ENCODE measurements at regions not wholly inside any gene's neighbourhood (a gene's known extent, or its start where the extent isn't known, plus 50 kb on each side); places are given as distances from the start of the nearest gene placed in this dataset.

DNA sequence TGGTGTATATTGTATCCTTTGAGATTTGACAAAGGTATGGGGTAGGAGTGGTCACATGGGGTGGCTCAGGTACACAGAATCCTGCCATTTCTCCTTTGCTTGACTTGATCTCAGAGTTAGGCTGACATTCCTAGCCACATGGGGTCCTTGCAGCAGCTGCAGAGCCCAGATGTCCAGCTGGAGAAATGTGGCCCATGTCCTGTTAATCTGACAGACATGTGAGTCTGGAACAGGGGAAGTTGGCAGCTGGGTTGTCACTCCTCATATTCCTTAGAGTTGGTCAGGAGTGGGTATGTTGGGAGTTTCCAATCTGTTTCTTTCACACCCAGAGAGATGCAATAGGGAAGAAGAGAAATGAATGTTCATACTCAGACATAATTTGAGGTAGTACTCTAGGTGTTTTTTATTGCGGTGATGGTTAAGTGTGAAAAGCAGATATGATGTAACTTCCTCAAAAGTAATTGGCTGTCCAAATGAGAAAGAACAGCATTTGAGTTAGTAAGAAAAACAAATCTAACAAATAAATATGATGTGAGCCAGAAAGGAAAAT lies 402.6 kb upstream of the MEIS1 start:
- no peaks in the 10 kb centered on the region for H3K4me1 ChIP-seq (ENCODE audit: control insufficient read depth, insufficient read depth, low read length)
- H3K36me3 ChIP-seq (ENCODE audit: control insufficient read depth, insufficient read depth, low read length): no peaks in the 10 kb centered on the region
- H3K4me3 ChIP-seq (ENCODE audit: low read length): no peak overlapping the region
- H3K9me3 ChIP-seq (ENCODE audit: control insufficient read depth, low read length): no peaks in the 10 kb centered on the region
- no peak overlapping the region for H3K9ac ChIP-seq (ENCODE audit: low read length)
- no peaks in the 10 kb centered on the region for H3K27me3 ChIP-seq (ENCODE audit: control insufficient read depth, insufficient read depth, low read length)

DNA sequence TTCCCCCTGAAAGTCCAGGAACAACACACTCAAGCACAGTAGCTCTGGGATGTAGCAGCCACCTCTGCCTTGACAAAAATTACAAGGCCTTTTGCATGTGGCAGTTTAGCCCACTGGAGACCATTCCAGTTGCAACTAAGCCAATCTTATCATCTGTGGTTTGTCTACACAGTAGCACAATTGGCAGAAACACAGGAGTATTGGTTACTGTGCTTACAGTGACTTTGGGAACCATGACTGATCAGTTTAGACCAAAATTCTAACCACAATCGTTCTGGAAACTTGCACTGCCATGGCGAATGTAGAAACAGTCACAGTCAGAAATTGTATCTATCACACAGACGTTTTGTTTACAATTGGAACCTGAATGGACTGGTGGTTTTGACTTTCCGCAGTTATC lies 403.7 kb upstream of the MEIS1 start:
- Histone ChIP-seq H3K9me3 (ENCODE audit: control insufficient read depth, low read length) (no peaks in the 10 kb centered on the region), H3K36me3 (ENCODE audit: control insufficient read depth, insufficient read depth, low read length) (no peaks in the 10 kb centered on the region), H3K4me1 (ENCODE audit: control insufficient read depth, insufficient read depth, low read length) (no peaks in the 10 kb centered on the region), H3K27me3 (ENCODE audit: control insufficient read depth, insufficient read depth, low read length) (no peaks in the 10 kb centered on the region), H3K4me3 (ENCODE audit: low read length) (no peak overlapping the region), H3K9ac (ENCODE audit: low read length) (no peak overlapping the region)

DNA sequence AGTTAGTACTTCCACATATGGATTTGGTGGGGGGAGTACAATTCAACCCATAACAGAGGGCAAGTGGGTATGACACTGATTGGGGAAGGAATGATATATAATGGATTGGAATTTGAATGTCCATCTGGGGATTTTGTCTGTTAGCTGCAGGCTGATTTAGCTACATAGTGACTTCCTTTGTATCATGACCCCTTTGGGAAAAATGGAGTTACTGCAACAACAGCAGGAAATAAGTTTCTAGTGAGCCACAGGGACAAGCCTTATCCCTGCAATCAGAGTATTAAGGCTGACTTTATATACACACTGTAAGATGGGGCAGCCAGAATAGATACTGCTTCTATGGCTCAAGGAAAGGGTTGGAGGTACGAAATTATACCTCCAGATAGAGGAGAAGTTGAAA lies 404.4 kb upstream of the MEIS1 start:
- Histone ChIP-seq H3K4me1 (ENCODE audit: control insufficient read depth, insufficient read depth, low read length) (no peaks in the 10 kb centered on the region), H3K27me3 (ENCODE audit: control insufficient read depth, insufficient read depth, low read length) (no peaks in the 10 kb centered on the region), H3K36me3 (ENCODE audit: control insufficient read depth, insufficient read depth, low read length) (no peaks in the 10 kb centered on the region), H3K9me3 (ENCODE audit: control insufficient read depth, low read length) (no peaks in the 10 kb centered on the region), H3K4me3 (ENCODE audit: low read length) (no peak overlapping the region), H3K9ac (ENCODE audit: low read length) (no peak overlapping the region)

DNA sequence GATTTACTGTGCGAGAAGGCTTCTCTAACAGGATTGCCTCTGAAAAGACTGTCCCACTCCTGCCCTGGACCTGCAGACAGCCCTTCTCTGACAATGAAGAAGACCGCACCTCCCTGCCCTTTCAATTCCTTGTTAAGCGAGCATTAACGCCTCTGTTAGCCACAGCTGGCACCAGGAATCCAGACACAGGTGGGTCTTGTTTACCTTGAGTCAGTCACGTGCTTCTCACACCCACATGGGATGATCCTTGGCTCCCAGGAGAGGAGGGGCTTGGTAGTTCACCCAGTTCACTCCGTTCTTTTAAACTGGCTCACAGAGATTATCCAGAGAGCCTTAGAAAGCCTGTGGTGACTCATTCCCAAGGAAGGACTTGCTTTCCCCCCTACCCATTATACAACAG lies 410.5 kb upstream of the MEIS1 start:
- no peak overlapping the region for H3K4me3 ChIP-seq (ENCODE audit: low read length)
- no peaks in the 10 kb centered on the region for H3K9me3 ChIP-seq (ENCODE audit: control insufficient read depth, low read length)
- H3K36me3 ChIP-seq (ENCODE audit: control insufficient read depth, insufficient read depth, low read length): no peaks in the 10 kb centered on the region
- H3K27me3 ChIP-seq (ENCODE audit: control insufficient read depth, insufficient read depth, low read length): no peaks in the 10 kb centered on the region
- no peak overlapping the region for H3K9ac ChIP-seq (ENCODE audit: low read length)
- peaks cover 8% of the 10 kb centered on the region for H3K4me1 ChIP-seq (ENCODE audit: control insufficient read depth, insufficient read depth, low read length)

DNA sequence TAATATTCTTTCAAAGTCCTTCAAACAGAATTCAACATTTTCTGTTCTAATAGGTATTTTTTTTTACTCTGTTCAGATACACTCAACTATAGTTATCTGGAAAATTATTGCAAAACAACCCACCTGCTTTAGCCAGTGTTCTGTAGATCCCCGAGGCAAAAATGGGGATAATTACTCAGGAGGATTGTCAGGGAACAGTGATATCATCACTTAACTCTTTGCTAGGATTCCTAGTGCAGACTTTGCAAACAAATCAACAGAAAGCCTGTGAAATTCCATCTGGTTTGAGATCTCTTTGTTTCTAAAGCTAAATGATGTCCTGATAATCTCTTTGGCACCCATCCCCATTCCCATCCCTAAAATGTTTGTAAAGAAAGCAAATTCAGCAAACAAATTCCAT lies 413.6 kb upstream of the MEIS1 start:
- no peak overlapping the region for H3K4me3 ChIP-seq (ENCODE audit: low read length)
- no peaks in the 10 kb centered on the region for H3K9me3 ChIP-seq (ENCODE audit: control insufficient read depth, low read length)
- no peaks in the 10 kb centered on the region for H3K36me3 ChIP-seq (ENCODE audit: control insufficient read depth, insufficient read depth, low read length)
- H3K27me3 ChIP-seq (ENCODE audit: control insufficient read depth, insufficient read depth, low read length): no peaks in the 10 kb centered on the region
- no peak overlapping the region for H3K9ac ChIP-seq (ENCODE audit: low read length)
- peaks cover 8% of the 10 kb centered on the region for H3K4me1 ChIP-seq (ENCODE audit: control insufficient read depth, insufficient read depth, low read length)

DNA sequence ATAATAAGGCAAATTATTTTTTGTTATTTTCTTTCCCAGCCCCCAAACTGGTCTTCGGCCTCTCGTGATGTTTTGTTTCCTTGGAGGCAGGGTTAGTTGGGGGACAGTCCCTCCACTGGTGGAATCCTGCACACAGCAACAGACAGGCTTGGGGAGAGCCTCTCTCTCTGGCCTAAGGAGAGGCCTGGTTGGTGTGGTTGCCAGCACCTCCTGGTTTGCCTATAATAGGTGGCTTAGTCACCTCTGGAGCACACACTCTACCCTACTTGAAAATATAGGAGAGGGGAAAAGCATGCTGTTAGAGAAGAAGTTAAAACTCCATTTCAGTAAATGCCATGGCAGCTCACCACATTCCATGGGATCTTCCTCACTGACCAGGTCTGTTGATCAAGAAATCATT lies 417.2 kb upstream of the MEIS1 start:
- H3K9ac ChIP-seq (ENCODE audit: low read length): no peak overlapping the region
- H3K36me3 ChIP-seq (ENCODE audit: control insufficient read depth, insufficient read depth, low read length): no peaks in the 10 kb centered on the region
- H3K4me1 ChIP-seq (ENCODE audit: control insufficient read depth, insufficient read depth, low read length): no peaks in the 10 kb centered on the region
- H3K9me3 ChIP-seq (ENCODE audit: control insufficient read depth, low read length): no peaks in the 10 kb centered on the region
- no peak overlapping the region for H3K4me3 ChIP-seq (ENCODE audit: low read length)
- no peaks in the 10 kb centered on the region for H3K27me3 ChIP-seq (ENCODE audit: control insufficient read depth, insufficient read depth, low read length)

DNA sequence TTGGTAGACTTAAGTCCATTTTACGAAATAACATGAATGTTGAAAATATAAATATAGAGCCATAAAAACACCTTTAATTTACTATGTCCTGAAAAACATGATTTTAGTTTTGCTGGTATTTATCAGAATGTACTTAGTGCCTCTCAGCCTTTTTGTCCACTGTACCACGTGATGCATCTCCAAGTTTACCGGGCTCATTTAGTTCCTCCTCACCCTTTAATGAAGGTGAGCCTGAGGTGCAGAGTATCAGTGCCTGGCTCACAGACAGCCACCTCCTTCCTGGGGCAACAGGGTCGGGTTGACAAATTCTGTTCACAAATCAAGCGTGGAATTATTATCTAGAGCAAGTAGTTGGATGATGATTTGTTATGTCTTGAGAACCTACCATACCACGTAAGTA lies 420.5 kb upstream of the MEIS1 start:
- no peaks in the 10 kb centered on the region for H3K36me3 ChIP-seq (ENCODE audit: control insufficient read depth, insufficient read depth, low read length)
- no peaks in the 10 kb centered on the region for H3K27me3 ChIP-seq (ENCODE audit: control insufficient read depth, insufficient read depth, low read length)
- no peak overlapping the region for H3K9ac ChIP-seq (ENCODE audit: low read length)
- H3K9me3 ChIP-seq (ENCODE audit: control insufficient read depth, low read length): no peaks in the 10 kb centered on the region
- H3K4me3 ChIP-seq (ENCODE audit: low read length): no peak overlapping the region
- no peaks in the 10 kb centered on the region for H3K4me1 ChIP-seq (ENCODE audit: control insufficient read depth, insufficient read depth, low read length)

DNA sequence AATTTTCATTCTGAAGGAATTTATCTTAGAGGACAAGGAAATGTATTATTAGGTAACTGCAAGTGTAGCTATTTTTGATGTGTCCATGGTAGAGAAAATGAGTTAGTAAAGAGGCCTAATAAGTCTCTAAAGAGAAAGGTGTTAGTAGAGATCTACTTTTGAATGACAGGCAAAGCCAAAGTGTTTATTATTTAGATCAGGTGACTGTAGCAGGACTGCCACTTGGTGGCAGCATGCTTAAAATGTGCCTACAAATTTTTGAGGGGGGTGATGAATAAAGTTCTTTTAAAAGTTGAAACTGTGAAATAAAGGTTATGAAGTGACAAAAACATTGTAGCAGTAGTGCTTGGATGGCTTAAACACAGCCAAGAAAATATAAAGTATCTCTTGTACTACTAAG lies 421.5 kb upstream of the MEIS1 start:
- Histone ChIP-seq H3K4me1 (ENCODE audit: control insufficient read depth, insufficient read depth, low read length) (no peaks in the 10 kb centered on the region), H3K9me3 (ENCODE audit: control insufficient read depth, low read length) (no peaks in the 10 kb centered on the region), H3K4me3 (ENCODE audit: low read length) (no peak overlapping the region), H3K9ac (ENCODE audit: low read length) (no peak overlapping the region), H3K36me3 (ENCODE audit: control insufficient read depth, insufficient read depth, low read length) (no peaks in the 10 kb centered on the region), H3K27me3 (ENCODE audit: control insufficient read depth, insufficient read depth, low read length) (no peaks in the 10 kb centered on the region)

DNA sequence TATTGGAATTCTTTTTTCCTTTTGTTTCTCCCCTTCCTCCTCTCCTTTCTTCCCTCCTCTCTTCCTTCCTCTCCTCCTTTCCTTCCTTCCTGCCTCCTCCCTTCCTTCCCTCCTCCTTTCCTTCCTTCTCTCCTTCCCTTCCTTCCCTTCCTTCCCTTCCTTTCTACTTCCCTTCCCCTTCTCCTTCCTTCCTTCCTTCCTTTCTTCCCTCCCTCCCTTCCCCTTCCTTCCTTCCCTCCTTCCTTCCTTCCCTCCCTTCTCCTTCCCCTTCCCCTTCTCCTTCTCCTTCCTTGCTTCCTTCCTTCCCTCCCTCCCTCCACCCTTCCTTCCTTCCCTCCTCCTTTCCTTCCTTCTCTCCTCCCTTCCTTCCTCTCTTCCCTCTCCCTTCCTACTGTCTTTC lies 431.0 kb upstream of the MEIS1 start:
- Histone ChIP-seq H3K9me3 (ENCODE audit: control insufficient read depth, low read length) (no peaks in the 10 kb centered on the region), H3K36me3 (ENCODE audit: control insufficient read depth, insufficient read depth, low read length) (no peaks in the 10 kb centered on the region), H3K4me3 (ENCODE audit: low read length) (no peak overlapping the region), H3K4me1 (ENCODE audit: control insufficient read depth, insufficient read depth, low read length) (no peaks in the 10 kb centered on the region), H3K9ac (ENCODE audit: low read length) (no peak overlapping the region), H3K27me3 (ENCODE audit: control insufficient read depth, insufficient read depth, low read length) (no peaks in the 10 kb centered on the region)

DNA sequence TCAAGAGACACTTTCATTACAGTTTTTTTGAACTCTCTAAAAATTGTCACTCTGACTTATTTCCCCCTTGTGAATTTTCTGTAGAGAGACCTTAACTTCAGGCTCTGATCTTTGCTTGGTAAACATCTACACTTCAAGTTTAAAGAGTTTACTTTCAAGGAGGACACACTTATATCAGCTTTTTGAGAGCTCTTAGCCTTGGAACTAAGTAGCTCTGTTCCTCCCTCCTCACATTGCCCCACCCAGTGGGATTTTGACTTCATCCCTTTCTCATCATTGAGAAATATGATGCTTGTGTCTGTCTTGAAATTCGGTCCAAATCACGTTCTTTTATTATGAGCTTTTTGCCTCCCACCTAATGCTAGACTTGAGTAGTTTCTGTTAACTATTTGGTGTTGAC lies 433.4 kb upstream of the MEIS1 start:
- no peak overlapping the region for H3K4me3 ChIP-seq (ENCODE audit: low read length)
- H3K9ac ChIP-seq (ENCODE audit: low read length): no peak overlapping the region
- H3K4me1 ChIP-seq (ENCODE audit: control insufficient read depth, insufficient read depth, low read length): no peaks in the 10 kb centered on the region

DNA sequence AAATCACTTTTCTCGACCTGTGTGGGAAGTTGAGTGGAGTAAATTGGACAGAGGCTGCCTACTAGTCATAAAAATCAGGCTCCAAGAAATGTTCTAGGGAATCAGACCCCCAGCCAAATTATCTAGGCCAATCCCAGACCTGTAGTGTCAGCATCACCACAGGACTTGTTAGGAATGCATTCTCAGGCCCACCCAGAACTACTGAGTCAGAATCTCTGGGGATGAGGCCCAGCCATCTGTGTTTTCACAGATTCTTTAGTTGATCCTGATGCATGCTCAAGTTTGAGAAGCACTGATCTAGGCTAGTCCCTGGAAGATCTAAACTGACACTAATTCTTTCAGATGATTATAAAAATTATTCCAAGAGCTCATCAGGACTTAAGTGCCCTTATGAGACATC lies 434.0 kb upstream of the MEIS1 start:
- H3K9me3 ChIP-seq (ENCODE audit: control insufficient read depth, low read length): no peaks in the 10 kb centered on the region
- H3K9ac ChIP-seq (ENCODE audit: low read length): no peak overlapping the region
- no peaks in the 10 kb centered on the region for H3K4me1 ChIP-seq (ENCODE audit: control insufficient read depth, insufficient read depth, low read length)
- no peaks in the 10 kb centered on the region for H3K27me3 ChIP-seq (ENCODE audit: control insufficient read depth, insufficient read depth, low read length)
- H3K36me3 ChIP-seq (ENCODE audit: control insufficient read depth, insufficient read depth, low read length): no peaks in the 10 kb centered on the region
- H3K4me3 ChIP-seq (ENCODE audit: low read length): no peak overlapping the region

More for the DNA sequence above, 433.4 kb upstream of the MEIS1 start:
- Histone ChIP-seq H3K27me3 (ENCODE audit: control insufficient read depth, insufficient read depth, low read length) (no peaks in the 10 kb centered on the region), H3K36me3 (ENCODE audit: control insufficient read depth, insufficient read depth, low read length) (no peaks in the 10 kb centered on the region), H3K9me3 (ENCODE audit: control insufficient read depth, low read length) (no peaks in the 10 kb centered on the region)

DNA sequence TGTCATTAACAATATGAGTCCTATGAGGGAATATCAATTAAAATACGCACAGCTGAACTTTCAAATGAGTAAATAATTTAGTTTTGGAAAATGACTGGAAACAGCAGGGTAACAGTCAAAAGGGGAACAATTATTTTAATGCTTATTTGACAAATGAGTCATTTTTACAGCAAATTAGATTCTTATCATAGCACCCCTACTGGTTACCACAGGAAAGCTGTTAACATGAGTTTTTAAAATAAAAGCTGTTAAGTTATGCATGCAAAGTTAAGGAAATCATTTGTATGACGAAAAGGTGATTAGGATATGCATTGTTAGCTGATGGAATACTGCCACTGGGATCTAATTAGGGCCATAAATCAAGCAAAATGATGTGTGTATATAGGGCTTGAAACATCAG lies 435.1 kb upstream of the MEIS1 start:
- Histone ChIP-seq H3K9ac (ENCODE audit: low read length) (no peak overlapping the region), H3K36me3 (ENCODE audit: control insufficient read depth, insufficient read depth, low read length) (no peaks in the 10 kb centered on the region), H3K4me3 (ENCODE audit: low read length) (no peak overlapping the region), H3K27me3 (ENCODE audit: control insufficient read depth, insufficient read depth, low read length) (no peaks in the 10 kb centered on the region), H3K9me3 (ENCODE audit: control insufficient read depth, low read length) (no peaks in the 10 kb centered on the region), H3K4me1 (ENCODE audit: control insufficient read depth, insufficient read depth, low read length) (no peaks in the 10 kb centered on the region)

DNA sequence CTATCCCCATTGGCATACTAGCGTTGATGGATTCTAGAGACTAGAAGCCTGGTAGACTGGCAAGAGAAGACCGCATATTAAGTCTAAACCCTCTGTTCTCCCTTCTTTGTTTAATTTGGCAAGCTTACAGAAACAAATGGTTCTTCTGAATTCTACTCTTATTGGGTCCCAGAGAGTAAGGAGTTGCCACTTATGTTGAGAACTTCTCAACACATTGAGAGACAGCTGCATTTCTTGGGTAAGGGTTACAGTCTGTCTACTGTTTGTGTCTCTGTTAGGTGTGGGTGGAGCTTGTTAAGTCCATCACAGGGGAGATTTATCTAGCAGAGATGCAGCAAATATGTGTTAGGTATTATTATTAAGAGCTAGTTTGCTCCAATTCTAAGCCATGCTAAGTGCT lies 435.8 kb upstream of the MEIS1 start:
- H3K27me3 ChIP-seq (ENCODE audit: control insufficient read depth, insufficient read depth, low read length): no peaks in the 10 kb centered on the region
- no peaks in the 10 kb centered on the region for H3K36me3 ChIP-seq (ENCODE audit: control insufficient read depth, insufficient read depth, low read length)
- H3K4me3 ChIP-seq (ENCODE audit: low read length): no peak overlapping the region
- H3K9me3 ChIP-seq (ENCODE audit: control insufficient read depth, low read length): no peaks in the 10 kb centered on the region
- H3K9ac ChIP-seq (ENCODE audit: low read length): no peak overlapping the region
- H3K4me1 ChIP-seq (ENCODE audit: control insufficient read depth, insufficient read depth, low read length): no peaks in the 10 kb centered on the region
